ENCODE measurements at regions not wholly inside any gene's neighbourhood (a gene's known extent, or its start where the extent isn't known, plus 50 kb on each side); places are given as distances from the start of the nearest gene placed in this dataset.
A peak's percentile ranks its signal among the peaks of the same experiment; 100 is the strongest.
"Not testable (repeated sequence)": the region's sequence is repeated elsewhere in the genome, so short reads cannot be mapped to it uniquely, and the experiment has no call there.

- no peak for DNase-seq (ENCODE audit: low read depth)
Observed at GRCh38 chr9:15113288-15113687, 193.7 kb downstream of the TTC39B start.

GRCh38 chr9:15111071-15111470 is 195.9 kb downstream of the TTC39B start:
- no peak for DNase-seq (ENCODE audit: low read depth)

- peak; percentile 7 for DNase-seq (ENCODE audit: low read depth)
Observed at GRCh38 chr9:15104826-15105420, 194.7 kb upstream of the FREM1 start.

GRCh38 chr9:15103290-15103689 is 193.1 kb upstream of the FREM1 start:
- no peak for DNase-seq (ENCODE audit: low read depth)

- no peak for DNase-seq (ENCODE audit: low read depth)
Observed at GRCh38 chr9:15101095-15101494, 190.9 kb upstream of the FREM1 start.

- no peak for DNase-seq (ENCODE audit: low read depth)
Observed at GRCh38 chr9:15100571-15100970, 190.3 kb upstream of the FREM1 start.

- no peak for DNase-seq (ENCODE audit: low read depth)
Observed at GRCh38 chr9:15096972-15097371, 186.7 kb upstream of the FREM1 start.

- no peak for DNase-seq (ENCODE audit: low read depth)
Observed at GRCh38 chr9:15086778-15087324, 176.6 kb upstream of the FREM1 start.

GRCh38 chr9:15086156-15086763 is 176.0 kb upstream of the FREM1 start:
- no peak for DNase-seq (ENCODE audit: low read depth)

GRCh38 chr9:15081021-15081753 is 171.0 kb upstream of the FREM1 start:
- DNase-seq (ENCODE audit: low read depth), result no peak

GRCh38 chr9:15080401-15080800 is 170.2 kb upstream of the FREM1 start:
- DNase-seq (ENCODE audit: low read depth), result no peak

GRCh38 chr9:15079989-15080388 is 169.8 kb upstream of the FREM1 start:
- no peak for DNase-seq (ENCODE audit: low read depth)

- no peak for DNase-seq (ENCODE audit: low read depth)
Observed at GRCh38 chr9:15077946-15078729, 167.9 kb upstream of the FREM1 start.

GRCh38 chr9:15073620-15074019 is 163.4 kb upstream of the FREM1 start:
- no peak for DNase-seq (ENCODE audit: low read depth)

- no peak for DNase-seq (ENCODE audit: low read depth)
Observed at GRCh38 chr9:15070716-15071115, 160.5 kb upstream of the FREM1 start.

GRCh38 chr9:15069106-15069505 is 158.9 kb upstream of the FREM1 start:
- no peak for DNase-seq (ENCODE audit: low read depth)

- no peak for DNase-seq (ENCODE audit: low read depth)
Observed at GRCh38 chr9:15068261-15068660, 158.0 kb upstream of the FREM1 start.

GRCh38 chr9:15059003-15059402 is 148.8 kb upstream of the FREM1 start:
- DNase-seq (ENCODE audit: low read depth), result no peak

- no peak for DNase-seq (ENCODE audit: low read depth)
Observed at GRCh38 chr9:15058236-15058635, 148.0 kb upstream of the FREM1 start.

GRCh38 chr9:15055284-15055683 is 145.1 kb upstream of the FREM1 start:
- not testable (repeated sequence) for DNase-seq (ENCODE audit: low read depth)

- DNase-seq (ENCODE audit: low read depth), result no peak
Observed at GRCh38 chr9:15048772-15049171, 138.5 kb upstream of the FREM1 start.

GRCh38 chr9:15047028-15047551 is 136.9 kb upstream of the FREM1 start:
- DNase-seq (ENCODE audit: low read depth), result no peak
